CD4-positive, alpha-beta T cell treated with Interleukin-17A for 1 hour (primary cell): ENCODE measurements at regions not wholly inside any gene's neighbourhood (a gene's known extent, or its start where the extent isn't known, plus 50 kb on each side); places are given as distances from the start of the nearest gene placed in this dataset.

ENCODE experiments used
- DNase-seq: peaks from one replicate; pipeline ENCODE4 v3.0.0-alpha.2; 2020

DNA sequence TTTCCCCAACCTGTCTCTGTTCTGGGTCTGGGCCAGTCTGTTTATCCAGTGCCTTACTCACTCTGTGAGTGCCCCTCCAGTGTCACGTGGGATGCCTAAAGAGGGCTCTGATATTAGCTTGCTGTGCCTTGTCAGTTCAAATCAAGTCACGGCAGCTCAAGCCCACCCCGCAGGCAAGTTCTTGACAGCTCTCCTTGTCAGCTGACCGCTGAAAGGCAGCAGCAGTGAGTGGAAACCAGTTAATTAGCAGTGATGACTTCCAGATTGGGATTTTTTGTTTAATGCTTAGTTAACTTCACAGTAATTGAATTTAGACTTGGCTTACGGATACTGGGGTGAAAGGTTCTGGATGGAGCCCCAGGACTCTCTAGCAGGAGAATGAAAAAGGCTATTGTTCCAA is 210.1 kb downstream of the PSAT1 start:
- no peak for DNase-seq

DNA sequence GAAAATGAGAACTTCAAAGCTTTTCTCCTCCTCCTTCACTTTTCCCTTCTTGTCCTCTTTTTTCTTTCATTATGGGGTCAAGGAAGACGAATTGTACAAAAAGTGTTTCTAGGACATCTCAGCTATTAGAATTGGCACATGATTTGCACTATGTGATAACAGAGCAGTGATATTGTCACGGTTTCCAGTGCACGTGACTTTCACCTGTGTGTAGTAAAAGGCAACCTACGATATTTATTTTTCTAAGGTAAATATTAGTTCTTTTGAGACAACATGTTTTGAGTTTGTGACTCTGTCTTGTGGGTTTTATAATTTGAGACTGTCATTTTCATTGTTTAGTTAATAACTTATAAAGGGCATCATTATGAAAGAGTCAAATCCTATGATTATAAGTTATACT is 213.1 kb downstream of the PSAT1 start:
- no peak for DNase-seq

DNA sequence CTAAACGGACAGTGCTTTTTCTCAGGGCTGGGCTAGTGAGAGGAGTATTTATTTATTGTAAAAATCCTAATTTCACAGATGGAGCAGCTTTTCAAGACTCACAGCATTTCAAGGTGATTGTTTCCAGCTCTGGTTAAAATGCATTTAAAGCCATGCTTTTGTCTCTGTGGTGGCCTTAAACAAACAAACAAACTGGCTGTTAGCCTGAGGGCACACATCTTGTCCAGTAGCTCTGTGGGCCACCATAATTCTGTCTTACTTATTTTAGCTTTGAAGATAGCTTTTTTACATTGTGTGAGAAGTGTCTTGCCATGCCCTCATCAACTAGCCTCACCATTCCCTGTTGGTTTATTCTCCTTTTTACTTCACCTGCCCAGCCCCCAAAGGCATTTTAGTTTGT is 218.2 kb downstream of the PSAT1 start:
- no peak for DNase-seq

DNA sequence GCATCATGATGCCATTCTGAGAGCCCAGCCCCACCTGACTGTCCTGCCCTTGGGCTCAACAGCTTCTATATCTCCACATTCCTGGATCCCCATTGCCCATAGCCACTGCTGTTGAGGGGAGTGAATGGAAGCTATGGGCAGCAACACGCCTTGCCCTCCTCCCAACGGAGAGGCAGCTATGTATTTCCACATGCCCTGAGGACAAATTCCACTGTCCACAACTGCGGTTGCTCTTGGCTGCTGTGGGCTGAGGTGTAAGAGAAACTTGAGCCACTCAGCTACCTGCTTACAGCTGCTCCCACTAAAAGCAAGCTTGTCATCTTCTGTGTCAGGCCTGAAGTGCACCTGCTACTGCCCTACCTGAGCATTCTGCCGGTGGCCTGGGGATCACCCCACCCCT is 222.9 kb downstream of the PSAT1 start:
- DNase-seq = no peak

DNA sequence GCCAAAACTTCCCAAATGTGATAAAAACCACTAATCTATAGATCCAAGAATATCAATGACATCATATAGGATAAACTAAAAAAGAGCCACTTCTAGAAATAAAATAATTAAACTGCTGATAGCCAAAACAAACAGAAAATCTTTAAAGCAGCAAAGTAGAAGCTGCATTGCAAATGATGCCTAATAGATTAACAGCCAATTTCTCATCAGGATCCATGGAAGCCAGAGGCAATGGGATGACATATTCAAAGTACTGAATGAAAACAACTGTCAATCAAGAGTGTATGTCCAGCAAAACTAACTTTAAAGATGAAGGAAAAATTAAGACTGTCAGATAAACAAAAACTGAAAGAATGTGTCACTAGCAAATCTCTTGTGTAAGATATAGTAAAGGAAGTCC is 224.8 kb downstream of the PSAT1 start:
- no peak for DNase-seq

DNA sequence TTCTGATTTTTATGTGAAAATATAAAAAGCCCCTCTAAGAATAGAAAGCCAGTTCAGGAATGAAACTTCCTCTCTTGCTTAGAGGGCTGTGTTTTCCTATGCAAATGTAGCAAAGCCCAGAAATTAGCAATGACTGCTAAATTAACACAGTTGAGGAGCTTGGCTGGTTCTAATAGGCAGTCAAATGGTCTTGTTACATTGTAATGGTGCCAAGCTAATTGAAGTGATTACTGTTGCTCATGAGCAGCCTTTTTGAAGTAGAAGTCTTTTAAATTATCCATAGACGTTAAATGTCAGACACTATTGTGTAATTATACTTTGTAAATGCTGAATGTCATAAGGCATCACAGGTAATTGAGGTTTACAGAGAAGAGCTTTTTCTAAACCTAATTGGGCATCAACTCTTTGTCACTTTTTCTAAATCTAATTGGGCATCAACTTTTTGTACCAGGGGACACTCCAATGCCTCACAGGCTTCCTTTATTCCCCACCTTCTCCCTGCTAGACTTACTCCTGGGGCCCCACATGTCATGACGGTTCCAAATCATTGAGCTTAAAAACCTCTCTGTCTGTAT is 229.1 kb downstream of the PSAT1 start:
- DNase-seq = no peak

DNA sequence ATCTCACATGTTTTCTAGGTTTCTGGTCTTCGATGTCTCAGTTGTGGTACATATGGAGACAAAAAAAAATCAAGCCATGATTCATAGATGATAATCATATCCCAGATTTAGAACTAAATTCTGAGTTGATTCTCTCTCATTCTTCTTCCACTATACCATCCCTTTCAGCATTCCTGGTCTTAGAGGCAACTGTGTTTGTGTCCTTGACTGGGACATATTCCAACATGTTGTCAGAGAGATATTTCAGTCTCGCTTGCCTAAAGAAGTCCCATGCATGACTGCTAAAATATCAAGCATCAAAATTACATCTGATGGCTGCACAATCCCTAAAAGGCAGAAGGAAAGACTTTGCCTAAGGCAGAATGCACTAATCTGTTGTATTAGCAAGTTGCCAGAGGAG is 236.6 kb downstream of the PSAT1 start:
- no peak for DNase-seq

DNA sequence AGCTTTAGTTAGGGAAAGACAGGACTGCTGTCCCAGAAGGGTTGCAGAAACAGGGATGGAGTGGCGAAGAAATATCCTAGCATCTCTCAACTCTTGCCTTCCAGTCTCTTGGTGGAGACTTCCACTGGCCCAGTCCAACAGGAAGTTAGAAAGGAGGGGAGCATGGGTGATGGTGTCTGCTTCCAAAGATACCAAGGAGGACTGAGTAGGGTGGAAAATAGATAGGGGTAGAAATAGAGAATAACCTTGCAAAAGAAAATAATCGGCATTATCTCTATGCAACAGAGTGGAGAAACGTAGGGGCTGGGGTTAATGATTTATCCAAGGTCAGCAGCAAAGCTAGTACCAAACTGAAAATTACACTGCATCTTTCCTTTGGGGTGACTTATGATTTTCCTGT is 242.3 kb downstream of the PSAT1 start:
- no peak for DNase-seq

DNA sequence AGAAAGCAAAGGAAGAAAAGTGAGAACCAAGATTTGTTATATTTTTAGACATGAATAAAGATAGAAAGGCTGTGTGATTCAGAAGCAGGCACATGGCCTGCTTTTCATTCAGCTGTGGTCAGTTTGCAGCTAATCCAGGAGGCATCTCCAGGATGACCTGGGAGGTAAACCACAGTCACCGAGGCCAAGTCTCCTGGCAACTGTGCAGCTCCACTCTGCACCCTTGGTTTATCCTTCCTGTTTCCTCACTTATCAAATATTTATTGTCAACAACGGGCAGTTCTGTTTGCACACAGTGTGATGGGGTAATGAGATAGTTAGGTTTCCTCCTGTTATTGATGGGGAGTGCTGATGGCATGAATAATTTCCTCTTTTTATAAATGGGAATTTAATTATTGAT is 243.0 kb downstream of the PSAT1 start:
- no peak for DNase-seq

DNA sequence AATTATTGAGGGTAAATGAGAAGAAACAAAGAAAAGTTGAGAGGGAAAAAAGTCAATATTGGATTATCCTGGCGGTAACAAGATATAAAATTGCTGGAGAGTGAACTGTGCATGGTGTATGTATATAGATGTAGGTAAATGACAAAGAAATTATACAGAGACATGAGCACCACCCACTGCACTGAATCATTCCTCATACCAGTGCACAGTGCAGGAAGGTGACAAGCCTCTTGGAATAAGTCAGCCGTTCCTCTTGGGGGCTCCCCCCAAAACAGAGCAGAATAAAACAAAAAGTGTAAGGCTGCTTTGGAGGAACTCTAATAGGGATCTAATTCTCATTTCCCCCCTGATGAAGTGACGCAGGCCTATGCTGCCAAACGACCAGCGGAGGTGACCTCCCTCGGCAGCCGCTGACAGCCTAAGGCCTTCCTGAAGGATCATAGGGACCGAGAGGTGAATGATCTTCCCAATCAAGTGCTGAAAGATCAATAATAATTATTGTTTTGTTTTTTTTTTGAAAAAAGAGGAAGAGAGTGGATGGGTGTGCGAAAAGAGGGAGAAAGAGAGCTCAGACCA is 245.0 kb downstream of the PSAT1 start:
- no peak for DNase-seq

DNA sequence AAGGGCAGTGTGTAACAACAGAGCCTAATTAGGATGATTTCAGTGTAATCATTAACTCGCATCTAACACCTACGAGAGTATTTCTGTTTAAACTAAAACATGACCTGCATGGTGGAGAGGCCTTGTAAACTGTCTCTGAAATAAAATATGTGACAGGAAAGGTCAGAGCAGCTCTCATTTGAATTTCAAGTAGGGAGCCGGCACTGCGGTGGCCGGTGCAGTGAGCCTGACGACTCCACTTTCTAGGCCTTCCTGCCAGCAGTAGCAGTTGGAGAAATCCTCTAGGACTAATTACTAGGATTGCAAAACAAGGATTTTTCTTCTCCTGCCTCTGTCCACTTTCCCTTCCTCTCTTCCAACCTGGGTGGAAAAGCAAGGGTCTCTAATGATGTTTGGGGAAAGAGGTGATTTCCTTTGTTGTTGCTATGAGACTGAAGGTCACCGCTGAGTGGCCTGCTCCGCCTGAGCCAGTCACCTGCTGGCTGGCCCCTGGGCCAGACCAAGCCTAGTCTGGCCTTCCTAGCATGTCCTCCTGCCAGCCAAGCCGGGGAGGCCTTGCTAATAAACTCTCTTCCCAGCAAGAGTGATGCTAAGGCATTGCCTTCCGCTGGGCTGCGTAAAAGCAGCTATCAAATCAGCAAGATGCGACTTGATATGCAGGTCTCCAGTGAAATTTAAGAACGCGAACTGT is 245.7 kb downstream of the PSAT1 start:
- DNase-seq = no peak

DNA sequence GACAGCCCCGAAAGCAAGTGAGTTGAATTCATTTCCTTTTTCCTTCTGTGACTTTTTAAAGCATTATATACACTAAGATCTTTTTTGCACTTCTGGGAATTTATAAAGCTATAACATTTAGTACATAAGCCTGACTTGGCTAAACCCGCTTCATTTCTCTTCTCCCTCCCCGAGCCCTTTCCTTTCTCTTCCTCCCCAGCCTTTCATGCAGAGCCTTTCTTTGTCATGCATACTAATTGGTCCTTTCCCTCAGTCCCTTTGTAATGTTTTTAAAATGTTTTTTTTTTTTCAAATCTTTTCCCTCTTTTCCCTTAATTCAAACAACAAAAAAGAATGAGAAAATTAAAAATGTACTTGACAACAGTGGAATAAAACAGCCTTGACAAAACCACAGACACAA is 246.4 kb downstream of the PSAT1 start:
- DNase-seq = no peak

DNA sequence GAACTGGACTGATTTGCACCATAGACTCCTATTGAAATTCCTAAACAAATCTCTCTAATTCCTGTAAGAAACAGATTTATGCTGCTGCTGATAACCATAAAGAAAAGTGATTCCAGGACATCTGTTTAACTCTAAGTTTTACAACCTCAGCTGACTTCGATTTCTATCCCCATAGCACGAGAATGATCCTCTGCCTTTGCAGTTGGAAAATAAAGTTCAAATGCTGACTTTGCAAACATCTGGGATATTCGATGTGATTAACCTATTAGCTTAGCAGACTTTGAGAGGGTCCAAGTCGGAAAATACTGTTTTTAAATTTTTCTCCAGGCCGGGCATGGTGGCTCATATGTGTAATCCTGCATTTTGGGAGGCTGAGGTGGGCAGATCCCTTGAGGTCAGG is 247.3 kb downstream of the PSAT1 start:
- no peak for DNase-seq

DNA sequence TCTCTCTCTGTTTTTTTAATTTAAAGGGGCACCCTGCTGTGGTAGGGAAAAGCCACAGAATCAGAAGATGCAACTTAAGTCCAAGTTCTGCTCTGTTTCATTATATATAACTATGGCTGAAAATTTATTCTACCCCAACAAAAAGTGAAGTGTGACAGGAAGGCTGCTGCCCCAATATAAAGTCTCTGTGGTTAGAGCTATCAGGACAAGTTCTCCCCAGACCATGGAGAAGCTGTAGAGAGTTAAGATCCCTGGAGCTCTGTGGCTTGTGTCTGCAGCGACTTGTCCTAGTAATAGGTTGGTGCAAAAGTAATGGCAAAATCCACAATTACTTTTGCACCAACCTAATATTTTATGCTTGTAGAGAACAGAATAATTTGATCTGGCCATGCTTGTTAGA is 250.9 kb downstream of the PSAT1 start:
- no peak for DNase-seq

DNA sequence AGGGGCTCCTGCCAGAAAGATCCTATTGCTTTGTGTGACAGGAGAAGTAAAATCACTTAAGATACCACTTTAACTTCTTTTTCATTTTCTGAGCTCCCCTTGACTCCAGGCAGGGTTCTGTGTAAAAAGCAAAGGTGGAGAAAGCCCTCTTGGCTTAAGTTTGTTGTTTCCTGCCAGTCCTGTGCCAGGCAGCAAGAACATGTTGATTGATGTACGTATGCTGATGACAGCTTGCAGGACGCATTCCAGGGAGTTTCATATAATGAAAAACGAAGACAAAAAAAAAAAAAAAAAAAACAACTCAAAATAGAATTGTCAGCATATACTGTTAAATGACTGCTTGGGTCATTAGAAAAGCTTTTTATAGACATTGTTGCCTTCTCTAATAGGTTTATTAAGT is 251.7 kb downstream of the PSAT1 start:
- DNase-seq = no peak

DNA sequence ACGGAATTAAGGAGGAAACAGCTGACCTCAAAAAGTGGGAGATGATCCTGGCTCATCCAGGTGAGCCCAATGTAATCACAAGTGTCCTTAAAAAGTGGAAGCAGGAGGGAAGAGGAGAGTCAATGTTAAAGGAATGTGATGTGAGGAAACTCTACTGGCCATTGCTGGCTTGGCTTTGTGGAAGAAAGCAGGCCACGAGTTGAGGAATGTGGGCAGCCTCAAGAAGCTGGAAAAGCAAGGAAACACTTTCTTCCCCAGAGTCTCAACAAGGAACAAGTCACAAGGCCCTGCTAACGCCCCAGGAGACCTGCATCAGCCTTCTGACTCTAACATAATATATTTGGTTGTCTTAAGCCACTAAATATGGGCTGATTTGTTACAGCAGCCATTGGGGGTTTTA is 252.8 kb downstream of the PSAT1 start:
- no peak for DNase-seq

DNA sequence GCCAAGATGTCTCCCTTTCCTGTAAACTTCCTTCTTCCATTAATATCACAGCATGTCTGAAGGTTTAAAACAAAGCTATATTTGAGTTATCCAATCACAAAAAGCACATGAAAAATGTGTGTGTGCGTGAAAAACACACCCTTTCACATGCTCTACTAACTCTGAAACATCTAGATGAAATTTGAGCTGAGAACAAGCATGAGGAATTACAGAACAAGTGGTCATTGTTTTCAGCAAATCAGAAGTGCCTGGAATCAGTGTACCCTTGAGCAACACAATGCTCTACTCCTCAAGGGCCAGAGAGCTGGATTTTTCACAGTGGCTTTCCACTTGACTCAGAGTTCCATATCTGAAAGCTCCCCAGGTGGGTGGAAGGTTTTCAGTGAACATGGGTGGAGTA is 255.9 kb downstream of the PSAT1 start:
- DNase-seq = no peak

DNA sequence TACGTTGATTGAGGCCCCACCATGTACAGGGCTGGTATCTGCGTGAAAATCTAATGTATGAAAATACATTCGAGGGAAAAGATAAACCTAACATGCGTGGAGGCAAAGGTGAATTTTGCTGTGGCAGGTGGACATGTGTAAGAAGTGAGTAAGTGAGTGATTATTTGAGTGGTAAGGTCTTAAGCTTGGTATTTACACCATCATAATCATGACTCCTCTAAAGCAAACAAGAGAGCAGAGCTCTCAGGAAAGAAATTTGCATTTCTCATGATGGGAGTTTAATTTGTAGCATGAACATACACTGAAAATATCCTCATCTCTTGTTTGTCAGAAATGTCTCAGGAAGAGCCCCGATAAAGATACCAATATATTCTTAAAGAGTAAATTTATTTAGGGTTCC is 260.6 kb downstream of the PSAT1 start:
- DNase-seq = no peak

DNA sequence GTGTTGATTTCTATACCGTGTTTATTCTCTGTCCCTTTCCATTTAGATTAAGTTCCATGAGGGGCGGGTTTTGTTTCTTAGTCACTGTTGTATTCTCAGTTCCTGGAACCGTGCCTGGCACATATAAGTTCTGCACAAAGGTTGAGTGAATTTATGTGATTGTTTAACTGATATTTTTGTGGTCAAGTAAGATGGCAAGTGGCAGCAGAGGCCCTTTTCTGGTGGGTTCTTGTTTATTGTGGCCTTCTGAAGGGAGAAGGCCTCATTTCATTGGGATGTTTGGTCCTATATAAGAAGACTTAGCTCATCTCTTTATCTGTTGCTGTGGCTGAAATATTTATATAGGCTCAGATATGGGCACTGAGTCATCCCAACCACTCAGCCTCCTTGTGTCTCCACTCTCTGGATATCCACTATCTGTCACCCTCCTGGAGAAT is 262.5 kb downstream of the PSAT1 start:
- no peak for DNase-seq

DNA sequence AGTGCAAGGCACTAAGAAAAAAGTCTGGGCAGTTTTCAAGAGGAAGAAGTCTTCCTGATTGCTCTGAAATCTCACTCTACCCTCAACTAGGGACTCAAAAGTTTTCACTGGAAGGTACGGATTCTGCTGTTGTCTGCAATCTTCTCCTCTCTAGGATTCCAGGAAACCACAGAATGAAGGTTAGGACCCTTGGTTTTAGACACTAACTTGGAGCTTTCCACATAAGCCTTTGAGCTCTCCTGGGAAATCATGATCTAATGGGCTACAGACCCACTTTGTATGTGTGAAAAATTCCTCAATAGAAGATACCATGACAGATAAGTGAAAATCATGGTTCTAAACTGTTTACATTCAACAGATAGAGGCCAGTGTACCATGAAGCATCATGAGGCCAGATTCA is 265.1 kb downstream of the PSAT1 start:
- no peak for DNase-seq

DNA sequence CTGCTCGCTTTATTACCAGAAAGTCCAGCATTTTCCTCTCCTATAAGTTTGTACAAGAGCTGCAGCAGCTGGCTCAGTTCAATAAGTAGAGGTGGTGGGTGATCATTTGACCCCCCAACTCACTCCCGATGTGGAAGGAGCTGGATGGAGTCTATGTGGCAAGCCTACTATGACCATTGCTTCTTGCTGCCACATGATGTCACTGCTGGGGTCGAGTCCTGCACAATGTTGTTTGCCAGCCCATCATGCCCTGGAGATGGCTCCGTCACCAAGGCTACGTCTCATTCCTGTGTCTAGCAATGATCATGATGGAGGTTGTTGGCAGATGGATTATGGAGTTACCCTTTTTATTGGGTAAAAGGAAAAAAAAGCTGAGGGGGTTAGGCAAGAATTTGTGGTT is 266.3 kb downstream of the PSAT1 start:
- DNase-seq = no peak

DNA sequence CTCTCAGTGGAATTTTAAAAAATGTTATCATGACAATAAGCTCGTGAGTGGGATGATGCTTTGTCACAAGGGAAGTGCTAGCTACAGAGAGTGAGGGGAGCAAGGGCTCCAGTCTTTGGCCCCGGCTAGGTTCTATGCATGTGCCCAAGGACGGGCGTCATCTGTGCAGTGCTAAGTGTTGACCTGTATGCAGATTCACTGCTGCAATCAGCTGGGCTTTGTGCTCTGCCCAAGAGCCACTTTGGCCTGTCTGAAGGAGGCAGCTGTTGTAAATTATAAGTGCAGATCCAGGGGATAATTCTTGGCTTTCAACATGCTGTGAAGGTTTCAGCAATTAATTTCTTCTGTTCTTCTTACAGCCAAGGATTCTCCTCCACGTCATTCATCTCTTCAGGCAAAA is 268.6 kb downstream of the PSAT1 start:
- no peak for DNase-seq

DNA sequence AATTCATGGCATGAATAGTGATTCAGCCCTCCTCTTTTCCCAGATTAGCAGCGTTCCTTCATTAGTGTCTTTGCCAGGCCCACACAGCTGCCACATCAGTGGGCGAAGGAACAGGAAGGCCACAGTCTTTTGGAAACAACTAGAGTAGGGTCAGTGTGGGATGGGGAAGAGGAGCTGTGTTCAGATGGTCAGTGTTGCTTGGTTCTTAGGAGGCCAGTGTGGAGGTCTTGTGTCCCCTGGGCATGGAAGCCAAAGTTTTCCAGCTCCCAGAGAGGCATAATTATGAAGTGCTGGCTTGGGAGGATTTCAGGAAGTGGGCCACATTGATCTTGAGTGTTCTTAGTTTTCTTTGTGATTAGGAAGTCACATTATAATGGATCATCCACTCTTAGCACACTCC is 269.6 kb downstream of the PSAT1 start:
- DNase-seq = no peak

DNA sequence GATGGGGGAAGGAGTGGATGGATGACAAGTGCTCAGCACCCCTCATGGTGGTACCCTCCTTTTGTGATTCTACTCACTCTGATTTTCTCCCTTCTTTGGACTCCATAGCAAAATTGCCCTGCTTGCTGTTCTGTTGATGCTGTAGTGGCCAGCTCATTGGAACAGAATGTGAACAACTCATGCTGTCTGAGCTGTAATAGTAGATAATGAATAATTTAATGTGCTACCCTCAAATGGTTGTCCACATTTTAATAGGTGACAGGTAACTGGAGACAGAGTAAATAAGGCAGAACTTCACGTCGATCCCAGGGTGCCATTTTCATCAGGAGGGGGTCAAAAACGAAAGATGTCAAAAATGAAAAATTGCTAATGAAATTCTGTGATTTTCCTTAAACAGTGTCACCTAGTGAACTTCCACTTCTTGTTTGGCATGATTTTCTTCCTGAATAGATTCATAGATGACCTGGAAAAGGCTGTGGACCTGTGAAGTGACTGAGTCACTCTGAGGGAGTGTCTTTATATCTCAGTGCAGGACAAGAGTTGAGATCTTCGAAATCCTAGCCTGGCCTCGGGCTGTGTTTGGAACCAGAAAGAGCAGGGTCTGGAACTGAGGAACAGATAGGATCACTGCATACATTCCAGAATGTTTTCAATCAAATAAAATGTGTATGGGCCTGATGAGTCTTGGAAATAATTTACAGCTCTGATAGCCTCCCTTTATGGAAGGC is 270.2 kb downstream of the PSAT1 start:
- DNase-seq = no peak
